ENCODE measurements at regions not wholly inside any gene's neighbourhood (a gene's known extent, or its start where the extent isn't known, plus 50 kb on each side); places are given as distances from the start of the nearest gene placed in this dataset.
A peak's percentile ranks its signal among the peaks of the same experiment; 100 is the strongest.
"Not testable (repeated sequence)": the region's sequence is repeated elsewhere in the genome, so short reads cannot be mapped to it uniquely, and the experiment has no call there.

GRCh38 chr6:135675862-135676261 lies 175.6 kb upstream of the PDE7B start:
- H3K4me1 ChIP-seq: no peaks in the 10 kb centered on the region
- H3K9me3 ChIP-seq: peaks cover 0 to 4% (median 2%) of the 10 kb centered on the region in 4 donors
- H3K4me3 ChIP-seq: no peak overlapping the region
- intact Hi-C loops (cut with DNase I; ENCODE audit: low total_unique reads): no loop called here
- TF ChIP-seq EP300 (IDR thresholded peaks at IDR 0.05): no peak
- no peaks in the 10 kb centered on the region for H3K27me3 ChIP-seq
- 27 to 39% (median 33%) methylated on average over 1 of the region's 1 CpG for WGBS, 5 donors
- H3K36me3 ChIP-seq: no peaks in the 10 kb centered on the region
- H3K27ac ChIP-seq: no peak overlapping the region
- peak in 1 of 2 donors; percentile 72 for DNase-seq

GRCh38 chr6:135680964-135681913 lies 170.3 kb upstream of the PDE7B start:
- no peaks in the 10 kb centered on the region for H3K36me3 ChIP-seq
- H3K9me3 ChIP-seq: no peaks in the 10 kb centered on the region
- no peak overlapping the region for H3K4me3 ChIP-seq
- TF ChIP-seq, protein P1, sequence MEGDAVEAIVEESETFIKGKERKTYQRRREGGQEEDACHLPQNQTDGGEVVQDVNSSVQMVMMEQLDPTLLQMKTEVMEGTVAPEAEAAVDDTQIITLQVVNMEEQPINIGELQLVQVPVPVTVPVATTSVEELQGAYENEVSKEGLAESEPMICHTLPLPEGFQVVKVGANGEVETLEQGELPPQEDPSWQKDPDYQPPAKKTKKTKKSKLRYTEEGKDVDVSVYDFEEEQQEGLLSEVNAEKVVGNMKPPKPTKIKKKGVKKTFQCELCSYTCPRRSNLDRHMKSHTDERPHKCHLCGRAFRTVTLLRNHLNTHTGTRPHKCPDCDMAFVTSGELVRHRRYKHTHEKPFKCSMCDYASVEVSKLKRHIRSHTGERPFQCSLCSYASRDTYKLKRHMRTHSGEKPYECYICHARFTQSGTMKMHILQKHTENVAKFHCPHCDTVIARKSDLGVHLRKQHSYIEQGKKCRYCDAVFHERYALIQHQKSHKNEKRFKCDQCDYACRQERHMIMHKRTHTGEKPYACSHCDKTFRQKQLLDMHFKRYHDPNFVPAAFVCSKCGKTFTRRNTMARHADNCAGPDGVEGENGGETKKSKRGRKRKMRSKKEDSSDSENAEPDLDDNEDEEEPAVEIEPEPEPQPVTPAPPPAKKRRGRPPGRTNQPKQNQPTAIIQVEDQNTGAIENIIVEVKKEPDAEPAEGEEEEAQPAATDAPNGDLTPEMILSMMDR (IDR thresholded peaks at IDR 0.05): no peak
- TF ChIP-seq POLR2AphosphoS5 (IDR thresholded peaks at IDR 0.05): no peak
- no peak for TF ChIP-seq POLR2A (IDR thresholded peaks at IDR 0.05)
- TF ChIP-seq EP300 (IDR thresholded peaks at IDR 0.05): no peak
- no peak overlapping the region for H3K27ac ChIP-seq
- H3K27me3 ChIP-seq: no peaks in the 10 kb centered on the region
- WGBS, 5 donors: 55 to 70% (median 56%) methylated on average over 2 of the region's 2 CpGs
- intact Hi-C loops (cut with DNase I; ENCODE audit: low total_unique reads): no loop called here
- peaks cover 0 to 4% (median 0%) of the 10 kb centered on the region in 4 donors for H3K4me1 ChIP-seq
- DNase-seq: no peak

GRCh38 chr6:135686784-135687301 lies 164.7 kb upstream of the PDE7B start:
- Histone ChIP-seq H3K4me1 (peaks cover 0 to 13% (median 0%) of the 10 kb centered on the region in 4 donors), H3K4me3 (no peak overlapping the region), H3K27me3 (no peaks in the 10 kb centered on the region), H3K27ac (no peak overlapping the region), H3K36me3 (no peaks in the 10 kb centered on the region), H3K9me3 (no peaks in the 10 kb centered on the region)
- 46 to 84% (median 70%) methylated on average over 2 of the region's 2 CpGs for WGBS, 5 donors
- TF ChIP-seq, protein P1 (IDR thresholded peaks at IDR 0.05): no peak
- TF ChIP-seq EP300 (IDR thresholded peaks at IDR 0.05) (no peak), POLR2A (IDR thresholded peaks at IDR 0.05) (no peak), POLR2AphosphoS5 (IDR thresholded peaks at IDR 0.05) (no peak)
- peak in 1 of 2 donors; percentile 30 for DNase-seq
- intact Hi-C loops (cut with DNase I; ENCODE audit: low total_unique reads): no loop called here

GRCh38 chr6:135688476-135688875 lies 163.0 kb upstream of the PDE7B start:
- intact Hi-C loops (cut with DNase I; ENCODE audit: low total_unique reads); H3K27ac ChIP-seq; H3K4me3 ChIP-seq; H3K27me3 ChIP-seq; DNase-seq; H3K36me3 ChIP-seq; H3K9me3 ChIP-seq: not testable (repeated sequence)
- peaks cover 0 to 13% (median 0%) of the 10 kb centered on the region in 4 donors for H3K4me1 ChIP-seq
- WGBS, 5 donors: 82 to 92% (median 89%) methylated on average over 6 of the region's 6 CpGs

DNA sequence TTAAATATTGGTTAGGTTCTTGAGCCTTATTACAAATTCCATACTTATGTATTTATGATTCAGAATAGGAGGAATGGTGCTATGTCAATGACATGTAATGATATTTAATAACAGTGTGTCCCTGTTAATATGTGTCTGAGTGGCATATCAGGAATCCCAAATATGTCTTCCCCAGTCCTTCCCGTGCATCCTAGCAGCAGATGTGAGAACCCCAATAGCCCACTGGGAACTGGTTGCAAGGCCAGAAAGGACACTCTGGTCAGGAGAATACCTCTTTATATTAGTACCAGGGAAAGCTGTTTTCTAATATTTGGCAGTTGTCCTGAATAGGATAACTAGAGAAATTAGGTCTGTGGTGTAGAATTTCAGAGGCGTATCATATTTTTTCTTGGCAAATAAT lies 159.1 kb upstream of the PDE7B start:
- no peaks in the 10 kb centered on the region for H3K4me1 ChIP-seq
- TF ChIP-seq, protein P1 (IDR thresholded peaks at IDR 0.05): no peak
- TF ChIP-seq POLR2A (IDR thresholded peaks at IDR 0.05) (no peak), POLR2AphosphoS5 (IDR thresholded peaks at IDR 0.05) (no peak), EP300 (IDR thresholded peaks at IDR 0.05) (no peak)
- H3K27me3 ChIP-seq: no peaks in the 10 kb centered on the region
- intact Hi-C loops (cut with DNase I; ENCODE audit: low total_unique reads): no loop called here
- H3K9me3 ChIP-seq: no peaks in the 10 kb centered on the region
- no peak for DNase-seq
- no peak overlapping the region for H3K27ac ChIP-seq
- H3K4me3 ChIP-seq: no peak overlapping the region
- WGBS, 5 donors: 90 to 99% (median 93%) methylated on average over 2 of the region's 2 CpGs
- no peaks in the 10 kb centered on the region for H3K36me3 ChIP-seq
